K562 (cell line): ENCODE measurements at regions not wholly inside any gene's neighbourhood (a gene's known extent, or its start where the extent isn't known, plus 50 kb on each side); places are given as distances from the start of the nearest gene placed in this dataset.

Experiments
- GABPB2 ChIP-seq: fragments of 250-450 bp; sonication (Bioruptor Pico); conservative IDR thresholded peaks from 2 replicates; pipeline ENCODE4 v1.5.1; 2021; ENCODE audit warnings: mild to moderate bottlenecking
- HDAC2 ChIP-seq: fragments of 450-650 bp; IDR thresholded peaks from 2 replicates; pipeline ENCODE4 v1.6.1; 2016; ENCODE audit warnings: mild to moderate bottlenecking
- SMC3 ChIP-seq: conservative IDR thresholded peaks from 2 replicates; pipeline ENCODE4 v1.6.1; 2011; ENCODE audit warnings: low read depth, low read length, improper control_type of control experiment; ENCODE audit not compliant: insufficient read depth
- ZNF57 ChIP-seq: fragments of 450-650 bp; formaldehyde crosslinking; IDR thresholded peaks from 2 replicates; pipeline ENCODE4 v1.4.0; 2020; ENCODE audit warnings: mild to moderate bottlenecking, moderate library complexity
- ZNF639 ChIP-seq, 2 experiments: fragments of 200-800 bp in 1 of 2; sonication (Bioruptor generic) in 1 of 2; sonication (generic) in 1 of 2; formaldehyde crosslinking in 1 of 2; IDR thresholded peaks in 1 of 2; conservative IDR thresholded peaks in 1 of 2; 2 replicates each; pipeline versions ENCODE4 v1.5.0 to v1.6.1; 2016 to 2020; ENCODE audit warnings: missing compliant biosample characterization in 1 of 2, missing genetic modification characterization in 1 of 2, missing genetic modification reagents in 1 of 2
- TF ChIP-seq, protein P1 (sequence below), 3 experiments: IDR thresholded peaks in 2 of 3; conservative IDR thresholded peaks in 1 of 3; 2 replicates each; pipeline ENCODE4 v1.5.1; 2011 to 2012; ENCODE audit warnings: low read length in 3 of 3, mild to moderate bottlenecking in 3 of 3, control low read depth in 2 of 3, improper control_type of control experiment in 1 of 3, inconsistent platforms in 1 of 3, low read depth in 1 of 3, mixed read lengths in 1 of 3, moderate library complexity in 1 of 3; ENCODE audit not compliant: insufficient read depth in 2 of 3
- TF ChIP-seq, protein P2 (sequence below), 2 experiments: fragments of 450-650 bp in 1 of 2; sonication (generic) in 1 of 2; formaldehyde crosslinking in 1 of 2; IDR thresholded peaks; 2 replicates each; pipeline versions ENCODE4 v1.7.1 to v1.9.0; 2016 to 2022; ENCODE audit warnings: inconsistent platforms in 1 of 2, mild to moderate bottlenecking in 1 of 2, missing genetic modification reagents in 1 of 2
- TF ChIP-seq, protein P3 (sequence below): fragments of 450-650 bp; formaldehyde crosslinking; IDR thresholded peaks from 2 replicates; pipeline ENCODE4 v1.4.0; 2022; ENCODE audit warnings: mild to moderate bottlenecking, moderate library complexity

- TF ChIP-seq, protein P1, sequence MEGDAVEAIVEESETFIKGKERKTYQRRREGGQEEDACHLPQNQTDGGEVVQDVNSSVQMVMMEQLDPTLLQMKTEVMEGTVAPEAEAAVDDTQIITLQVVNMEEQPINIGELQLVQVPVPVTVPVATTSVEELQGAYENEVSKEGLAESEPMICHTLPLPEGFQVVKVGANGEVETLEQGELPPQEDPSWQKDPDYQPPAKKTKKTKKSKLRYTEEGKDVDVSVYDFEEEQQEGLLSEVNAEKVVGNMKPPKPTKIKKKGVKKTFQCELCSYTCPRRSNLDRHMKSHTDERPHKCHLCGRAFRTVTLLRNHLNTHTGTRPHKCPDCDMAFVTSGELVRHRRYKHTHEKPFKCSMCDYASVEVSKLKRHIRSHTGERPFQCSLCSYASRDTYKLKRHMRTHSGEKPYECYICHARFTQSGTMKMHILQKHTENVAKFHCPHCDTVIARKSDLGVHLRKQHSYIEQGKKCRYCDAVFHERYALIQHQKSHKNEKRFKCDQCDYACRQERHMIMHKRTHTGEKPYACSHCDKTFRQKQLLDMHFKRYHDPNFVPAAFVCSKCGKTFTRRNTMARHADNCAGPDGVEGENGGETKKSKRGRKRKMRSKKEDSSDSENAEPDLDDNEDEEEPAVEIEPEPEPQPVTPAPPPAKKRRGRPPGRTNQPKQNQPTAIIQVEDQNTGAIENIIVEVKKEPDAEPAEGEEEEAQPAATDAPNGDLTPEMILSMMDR (IDR thresholded peaks at IDR 0.05 in 2 of 3, conservative IDR thresholded peaks at IDR 0.05 in 1 of 3; ENCODE audit: insufficient read depth in 2 of 3, low read depth in 1 of 3, low read length in 3 of 3), result no peak
- no peak for TF ChIP-seq HDAC2
- TF ChIP-seq, protein P2, sequence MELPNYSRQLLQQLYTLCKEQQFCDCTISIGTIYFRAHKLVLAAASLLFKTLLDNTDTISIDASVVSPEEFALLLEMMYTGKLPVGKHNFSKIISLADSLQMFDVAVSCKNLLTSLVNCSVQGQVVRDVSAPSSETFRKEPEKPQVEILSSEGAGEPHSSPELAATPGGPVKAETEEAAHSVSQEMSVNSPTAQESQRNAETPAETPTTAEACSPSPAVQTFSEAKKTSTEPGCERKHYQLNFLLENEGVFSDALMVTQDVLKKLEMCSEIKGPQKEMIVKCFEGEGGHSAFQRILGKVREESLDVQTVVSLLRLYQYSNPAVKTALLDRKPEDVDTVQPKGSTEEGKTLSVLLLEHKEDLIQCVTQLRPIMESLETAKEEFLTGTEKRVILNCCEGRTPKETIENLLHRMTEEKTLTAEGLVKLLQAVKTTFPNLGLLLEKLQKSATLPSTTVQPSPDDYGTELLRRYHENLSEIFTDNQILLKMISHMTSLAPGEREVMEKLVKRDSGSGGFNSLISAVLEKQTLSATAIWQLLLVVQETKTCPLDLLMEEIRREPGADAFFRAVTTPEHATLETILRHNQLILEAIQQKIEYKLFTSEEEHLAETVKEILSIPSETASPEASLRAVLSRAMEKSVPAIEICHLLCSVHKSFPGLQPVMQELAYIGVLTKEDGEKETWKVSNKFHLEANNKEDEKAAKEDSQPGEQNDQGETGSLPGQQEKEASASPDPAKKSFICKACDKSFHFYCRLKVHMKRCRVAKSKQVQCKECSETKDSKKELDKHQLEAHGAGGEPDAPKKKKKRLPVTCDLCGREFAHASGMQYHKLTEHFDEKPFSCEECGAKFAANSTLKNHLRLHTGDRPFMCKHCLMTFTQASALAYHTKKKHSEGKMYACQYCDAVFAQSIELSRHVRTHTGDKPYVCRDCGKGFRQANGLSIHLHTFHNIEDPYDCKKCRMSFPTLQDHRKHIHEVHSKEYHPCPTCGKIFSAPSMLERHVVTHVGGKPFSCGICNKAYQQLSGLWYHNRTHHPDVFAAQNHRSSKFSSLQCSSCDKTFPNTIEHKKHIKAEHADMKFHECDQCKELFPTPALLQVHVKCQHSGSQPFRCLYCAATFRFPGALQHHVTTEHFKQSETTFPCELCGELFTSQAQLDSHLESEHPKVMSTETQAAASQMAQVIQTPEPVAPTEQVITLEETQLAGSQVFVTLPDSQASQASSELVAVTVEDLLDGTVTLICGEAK (IDR thresholded peaks at IDR 0.05), result no peak
- TF ChIP-seq, protein P2 (CRISPR knock-in tag; IDR thresholded peaks at IDR 0.05), result no peak
- no peak for TF ChIP-seq ZNF639 (CRISPR knock-in tag; conservative IDR thresholded peaks at IDR 0.05 in 1 of 2, IDR thresholded peaks at IDR 0.05 in 1 of 2)
- TF ChIP-seq, protein P3, sequence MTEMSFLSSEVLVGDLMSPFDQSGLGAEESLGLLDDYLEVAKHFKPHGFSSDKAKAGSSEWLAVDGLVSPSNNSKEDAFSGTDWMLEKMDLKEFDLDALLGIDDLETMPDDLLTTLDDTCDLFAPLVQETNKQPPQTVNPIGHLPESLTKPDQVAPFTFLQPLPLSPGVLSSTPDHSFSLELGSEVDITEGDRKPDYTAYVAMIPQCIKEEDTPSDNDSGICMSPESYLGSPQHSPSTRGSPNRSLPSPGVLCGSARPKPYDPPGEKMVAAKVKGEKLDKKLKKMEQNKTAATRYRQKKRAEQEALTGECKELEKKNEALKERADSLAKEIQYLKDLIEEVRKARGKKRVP (CRISPR knock-in tag), result no peak
- TF ChIP-seq ZNF57 (CRISPR knock-in tag), result no peak
- no peak for TF ChIP-seq SMC3
- TF ChIP-seq GABPB2 (CRISPR knock-in tag), result no peak
Observed at GRCh38 chr9:107895501-107896001, 406.0 kb upstream of the KLF4 start.
